ENCODE measurements at regions not wholly inside any gene's neighbourhood (a gene's known extent, or its start where the extent isn't known, plus 50 kb on each side); places are given as distances from the start of the nearest gene placed in this dataset.

- Mint-ChIP-seq H3K4me1 (no peaks in the 10 kb centered on the region), H3K36me3 (ENCODE audit: low read depth) (peaks cover 11% of the 10 kb centered on the region; the same call in 2 of the 3 replicates), H3K27me3 (ENCODE audit: insufficient read depth, low read depth, poor library complexity) (peaks cover 1% of the 10 kb centered on the region), H3K27ac (no peak overlapping the region), H3K4me3 (no peak overlapping the region), H3K9me3 (peaks cover 82% of the 10 kb centered on the region)
- H4K20me1 ChIP-seq (replicated peaks; ENCODE audit: insufficient read depth) = no peaks in the 10 kb centered on the region
- H3K27ac ChIP-seq (ENCODE audit: low read depth) = no peak overlapping the region
- no peaks in the 10 kb centered on the region for H3K27me3 ChIP-seq (ENCODE audit: insufficient read depth)
- H2AFZ ChIP-seq = no peak overlapping the region
- ATAC-seq (no peak), DNase-seq (ENCODE audit: low spot score) (no peak)
- H3K4me1 ChIP-seq (ENCODE audit: insufficient read depth) = no peaks in the 10 kb centered on the region
- no peaks in the 10 kb centered on the region for H3K79me2 ChIP-seq (replicated peaks; ENCODE audit: insufficient read depth)
- H3K4me2 ChIP-seq = no peak overlapping the region
- H3F3A ChIP-seq (replicated peaks; ENCODE audit: low read depth) = no peaks in the 10 kb centered on the region
- no peak overlapping the region for H3K4me3 ChIP-seq
- no peaks in the 10 kb centered on the region for H3K9me2 ChIP-seq (ENCODE audit: insufficient read depth)
- 0 out of 2 replicates have a peak, but pooled peaks cover 5% of the 10 kb centered on the region for H3K36me3 ChIP-seq (ENCODE audit: insufficient read depth)
- TF ChIP-seq CTCF (conservative IDR thresholded peaks at IDR 0.05; ENCODE audit: low read depth in 2 of 2) = no peak
- TF ChIP-seq EZH2 (IDR thresholded peaks at IDR 0.05; ENCODE audit: low read depth, unreplicated experiment) = no peak
- no peak for TF ChIP-seq CREB1 (CRISPR knock-in tag; IDR thresholded peaks at IDR 0.05; ENCODE audit: low read depth)
- TF ChIP-seq POLR2AphosphoS5 (IDR thresholded peaks at IDR 0.05; ENCODE audit: low read depth) = no peak
- TF ChIP-seq ZNF114 (CRISPR knock-in tag; IDR thresholded peaks at IDR 0.05) = no peak
- TF ChIP-seq ZNF462 (CRISPR knock-in tag; IDR thresholded peaks at IDR 0.05) = no peak
- TF ChIP-seq EZH2phosphoT487 (IDR thresholded peaks at IDR 0.05; ENCODE audit: unreplicated experiment) = no peak
- no peak for TF ChIP-seq ETS1 (IDR thresholded peaks at IDR 0.05)
- no peak for TF ChIP-seq STAT1 (IDR thresholded peaks at IDR 0.05; ENCODE audit: unreplicated experiment)
- TF ChIP-seq NANOG (IDR thresholded peaks at IDR 0.05; ENCODE audit: borderline replicate concordance) = no peak
- TF ChIP-seq JUNB (IDR thresholded peaks at IDR 0.05; ENCODE audit: unreplicated experiment) = no peak
- TF ChIP-seq REST (IDR thresholded peaks at IDR 0.05; ENCODE audit: unreplicated experiment) = no peak
- TF ChIP-seq ZNF331 (CRISPR knock-in tag; IDR thresholded peaks at IDR 0.05; ENCODE audit: low read depth) = no peak
Observed at GRCh38 chr7:145481985-145482384, 634.6 kb upstream of the CNTNAP2 start.

Measured in GM23338 (cell line).